CD4-positive, alpha-beta memory T cell (primary cell): ENCODE measurements at regions not wholly inside any gene's neighbourhood (a gene's known extent, or its start where the extent isn't known, plus 50 kb on each side); places are given as distances from the start of the nearest gene placed in this dataset.

Experiments used
- CTCF ChIA-PET: fragments of 350-600 bp; sonication (Branson Sonifier 250); formaldehyde crosslinking; loops from one replicate; lab custom pipeline; 2021; ENCODE audit warnings: inconsistent platforms; ENCODE audit not compliant: partially characterized antibody; lab: Charles Lee
- POLR2A ChIA-PET: fragments of 350-600 bp; sonication (Branson Sonifier 250); formaldehyde crosslinking; loops from one replicate; lab custom pipeline; 2021; ENCODE audit not compliant: partially characterized antibody; lab: Charles Lee
- DNase-seq, 5 donors: peaks; one replicate each; pipeline versions ENCODE4 v3.0.0 to v3.0.0-alpha.2; 2020 to 2022; ENCODE audit warnings: mixed read lengths in 1 of 5
- H3K27ac ChIP-seq: one replicate; pipeline ENCODE4 v1.7.0; 2013; ENCODE audit warnings: low read depth, low read length
- H3K27me3 ChIP-seq: 2 replicates; pipeline ENCODE4 v1.7.0; 2013; ENCODE audit warnings: mild to moderate bottlenecking, low read length, moderate library complexity; ENCODE audit not compliant: insufficient read depth
- H3K36me3 ChIP-seq: 2 replicates; pipeline ENCODE4 v1.7.0; 2013; ENCODE audit warnings: mild to moderate bottlenecking, low read length, moderate library complexity; ENCODE audit not compliant: insufficient read depth
- H3K4me1 ChIP-seq: 2 replicates; pipeline ENCODE4 v1.7.0; 2013; ENCODE audit warnings: mild to moderate bottlenecking, low read length, moderate library complexity; ENCODE audit not compliant: insufficient read depth
- H3K4me3 ChIP-seq, 2 donors: one replicate each; pipeline ENCODE4 v1.7.0; 2013; ENCODE audit warnings: low read length in 2 of 2, mild to moderate bottlenecking in 1 of 2
- H3K9me3 ChIP-seq, 2 donors: one replicate each; pipeline ENCODE4 v1.7.0; 2013; ENCODE audit warnings: low read length in 2 of 2, control low read depth in 1 of 2; ENCODE audit not compliant: control insufficient read depth in 1 of 2
- H3K27ac Mint-ChIP-seq, 7 donors: one replicate each; pipeline ENCODE4 v1.8.0; 2020 to 2021; ENCODE audit warnings: mixed read lengths in 7 of 7, mild to moderate bottlenecking in 6 of 7, inconsistent platforms in 3 of 7, moderate library complexity in 3 of 7
- H3K27me3 Mint-ChIP-seq, 2 donors: one replicate each; pipeline ENCODE4 v1.8.0; 2020 to 2021; ENCODE audit warnings: mixed read lengths in 2 of 2
- H3K36me3 Mint-ChIP-seq, 2 donors: one replicate each; pipeline ENCODE4 v1.8.0; 2020 to 2021; ENCODE audit warnings: mixed read lengths in 2 of 2, inconsistent platforms in 1 of 2, mild to moderate bottlenecking in 1 of 2
- H3K4me1 Mint-ChIP-seq, 4 donors: one replicate each; pipeline ENCODE4 v1.8.0; 2020 to 2021; ENCODE audit warnings: mixed read lengths in 4 of 4, mild to moderate bottlenecking in 1 of 4
- H3K4me3 Mint-ChIP-seq, 8 donors: one replicate each; pipeline ENCODE4 v1.8.0; 2020 to 2021; ENCODE audit warnings: mixed read lengths in 8 of 8, mild to moderate bottlenecking in 7 of 8, moderate library complexity in 6 of 8, inconsistent platforms in 3 of 8
- H3K9me3 Mint-ChIP-seq, 8 donors: one replicate each; pipeline ENCODE4 v1.8.0; 2020 to 2021; ENCODE audit warnings: mixed read lengths in 8 of 8, mild to moderate bottlenecking in 5 of 8, inconsistent platforms in 3 of 8, moderate library complexity in 1 of 8
- intact Hi-C: fragments of 100-400 bp; cut with micrococcal nuclease; formaldehyde crosslinking; loops from one replicate; pipeline ENCODE4 v1.15.1; 2023

DNA sequence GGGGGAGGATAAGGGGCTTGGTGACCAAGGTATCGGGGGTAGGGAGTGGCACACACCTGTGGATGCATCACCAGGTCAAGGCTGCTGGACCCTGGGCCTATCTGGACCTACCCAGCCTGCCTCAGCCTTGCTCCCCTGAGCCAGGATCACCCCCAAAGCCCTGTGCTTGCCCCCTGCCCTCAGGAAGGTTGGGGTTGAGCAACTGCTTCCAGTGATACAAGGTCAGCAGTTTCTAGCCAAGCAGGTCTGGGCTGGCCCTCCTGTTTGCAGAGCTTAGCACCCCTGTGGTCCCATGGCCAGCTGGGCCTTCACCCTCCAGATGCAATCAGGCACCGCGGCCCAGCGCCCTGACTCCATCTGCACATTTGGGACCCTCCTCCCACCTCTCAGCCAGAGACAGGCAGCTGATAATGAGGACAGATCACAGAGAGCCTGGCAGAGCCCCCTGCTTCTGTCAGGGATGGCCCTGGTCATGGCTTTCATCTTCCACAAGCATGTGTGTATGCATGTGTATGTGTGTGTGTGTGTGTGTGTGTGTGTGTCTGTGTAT lies 154.6 kb downstream of the TFCP2L1 start:
- H3K36me3 Mint-ChIP-seq, result no peaks in the 10 kb centered on the region
- DNase-seq, result no peak
- H3K4me1 Mint-ChIP-seq, result no peaks in the 10 kb centered on the region
- H3K9me3 Mint-ChIP-seq, result no peaks in the 10 kb centered on the region
- ChIA-PET CTCF (no interaction called here), POLR2A (no interaction called here)
- Histone ChIP-seq H3K27ac (no peak overlapping the region), H3K36me3 (no peaks in the 10 kb centered on the region), H3K4me1 (no peaks in the 10 kb centered on the region), H3K27me3 (no peaks in the 10 kb centered on the region), H3K4me3 (no peak overlapping the region), H3K9me3 (no peaks in the 10 kb centered on the region)
- intact Hi-C loops, result no loop called here
- H3K27ac Mint-ChIP-seq, result no peak overlapping the region
- H3K4me3 Mint-ChIP-seq, result no peak overlapping the region
- peaks cover 1 to 3% of the 10 kb centered on the region in 2 donors for H3K27me3 Mint-ChIP-seq

DNA sequence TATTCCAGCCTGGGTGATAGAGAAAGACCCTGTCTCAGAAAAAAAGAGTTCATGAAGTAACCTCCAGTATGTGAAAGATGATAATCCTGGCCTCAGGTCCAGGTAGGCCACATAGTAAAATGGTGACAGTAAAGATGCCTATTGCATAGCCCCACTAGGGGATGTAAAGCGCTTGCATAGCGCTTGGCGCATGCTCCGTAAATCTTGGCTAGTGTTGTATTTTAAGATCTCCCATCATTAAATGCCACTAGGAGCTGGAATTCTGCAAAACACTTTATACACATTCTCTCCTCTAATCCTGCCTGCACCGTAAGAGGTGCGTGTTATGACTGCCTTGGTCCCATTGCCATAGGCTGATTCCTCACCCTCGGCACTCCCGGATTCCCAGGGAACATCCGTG lies 153.6 kb downstream of the TFCP2L1 start:
- H3K4me1 ChIP-seq, result no peaks in the 10 kb centered on the region
- no peaks in the 10 kb centered on the region for H3K9me3 Mint-ChIP-seq
- POLR2A ChIA-PET, result no interaction called here
- no peak overlapping the region for H3K4me3 ChIP-seq
- no peaks in the 10 kb centered on the region for H3K4me1 Mint-ChIP-seq
- intact Hi-C loops, result no loop called here
- H3K27me3 ChIP-seq, result no peaks in the 10 kb centered on the region
- CTCF ChIA-PET, result no interaction called here
- no peak for DNase-seq
- H3K27ac Mint-ChIP-seq, result no peak overlapping the region
- H3K27me3 Mint-ChIP-seq, result peaks cover 1 to 3% of the 10 kb centered on the region in 2 donors
- no peaks in the 10 kb centered on the region for H3K36me3 Mint-ChIP-seq
- no peaks in the 10 kb centered on the region for H3K36me3 ChIP-seq
- H3K4me3 Mint-ChIP-seq, result no peak overlapping the region
- H3K27ac ChIP-seq, result no peak overlapping the region
- H3K9me3 ChIP-seq, result no peaks in the 10 kb centered on the region

DNA sequence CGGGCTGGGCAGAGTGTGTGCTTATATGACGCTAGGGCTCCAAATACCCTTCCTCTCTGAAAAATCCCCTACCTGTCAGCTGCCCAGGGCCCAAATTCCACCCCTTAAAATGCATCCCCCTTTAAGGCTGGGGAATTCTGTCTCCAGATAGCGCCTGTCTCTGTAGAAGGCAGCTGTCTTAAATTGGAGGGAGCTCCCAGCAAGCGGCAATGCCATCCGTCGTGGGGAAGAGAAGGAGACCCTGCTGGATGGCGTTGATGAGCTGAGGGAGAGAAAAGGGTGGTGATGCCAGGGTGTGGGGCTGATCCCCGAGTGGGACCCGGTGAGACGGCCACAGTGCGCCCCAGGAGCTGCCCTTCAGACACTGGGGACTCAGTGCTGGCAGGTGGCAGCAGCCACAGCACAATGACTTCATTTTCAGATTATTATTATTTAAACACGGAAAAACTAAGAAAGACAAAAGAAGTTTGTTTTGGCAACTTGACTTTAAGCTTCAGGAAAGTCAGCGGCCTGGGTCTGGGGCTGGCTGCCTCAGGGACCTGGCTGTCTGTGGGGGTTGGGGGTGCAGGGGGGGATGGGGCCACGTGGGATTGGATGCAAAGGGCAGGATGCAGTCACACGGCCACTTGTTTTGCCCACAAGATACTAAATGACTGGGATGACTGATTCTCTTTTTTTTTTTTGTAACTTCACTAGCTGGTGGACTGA lies 152.8 kb downstream of the TFCP2L1 start:
- H3K9me3 ChIP-seq, result no peaks in the 10 kb centered on the region
- Mint-ChIP-seq H3K36me3 (no peaks in the 10 kb centered on the region), H3K27me3 (peaks cover 1 to 3% of the 10 kb centered on the region in 2 donors), H3K4me3 (no peak overlapping the region), H3K9me3 (no peaks in the 10 kb centered on the region), H3K27ac (no peak overlapping the region), H3K4me1 (no peaks in the 10 kb centered on the region)
- intact Hi-C loops, result no loop called here
- no peaks in the 10 kb centered on the region for H3K27me3 ChIP-seq
- no peak overlapping the region for H3K4me3 ChIP-seq
- ChIA-PET CTCF (no interaction called here), POLR2A (no interaction called here)
- no peak for DNase-seq
- no peaks in the 10 kb centered on the region for H3K4me1 ChIP-seq
- no peak overlapping the region for H3K27ac ChIP-seq
- no peaks in the 10 kb centered on the region for H3K36me3 ChIP-seq

DNA sequence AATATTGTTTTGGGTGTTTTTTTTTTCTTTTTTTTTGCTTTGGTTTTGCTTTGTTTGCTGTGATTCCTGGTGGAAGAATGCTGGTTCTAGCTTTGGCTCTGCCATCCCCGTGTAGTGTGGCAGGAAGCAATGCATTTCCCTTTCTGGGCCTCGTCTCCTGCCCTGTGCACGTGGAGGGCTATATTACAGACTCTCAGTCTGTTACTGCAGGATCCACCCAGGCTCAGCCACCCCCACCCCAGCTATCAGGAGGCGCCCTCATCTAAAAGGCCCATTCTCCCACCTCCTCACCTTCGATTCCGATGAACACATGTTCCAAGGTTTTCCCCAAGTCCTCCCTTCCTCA lies 152.3 kb downstream of the TFCP2L1 start:
- Histone ChIP-seq H3K4me1 (no peaks in the 10 kb centered on the region), H3K27me3 (no peaks in the 10 kb centered on the region), H3K4me3 (no peak overlapping the region), H3K9me3 (no peaks in the 10 kb centered on the region), H3K27ac (no peak overlapping the region), H3K36me3 (no peaks in the 10 kb centered on the region)
- intact Hi-C loops, result no loop called here
- no peaks in the 10 kb centered on the region for H3K36me3 Mint-ChIP-seq
- ChIA-PET POLR2A (no interaction called here), CTCF (no interaction called here)
- H3K4me3 Mint-ChIP-seq, result no peak overlapping the region
- no peak for DNase-seq
- H3K27me3 Mint-ChIP-seq, result peaks cover 1 to 3% of the 10 kb centered on the region in 2 donors
- H3K27ac Mint-ChIP-seq, result no peak overlapping the region
- no peaks in the 10 kb centered on the region for H3K4me1 Mint-ChIP-seq
- H3K9me3 Mint-ChIP-seq, result no peaks in the 10 kb centered on the region

DNA sequence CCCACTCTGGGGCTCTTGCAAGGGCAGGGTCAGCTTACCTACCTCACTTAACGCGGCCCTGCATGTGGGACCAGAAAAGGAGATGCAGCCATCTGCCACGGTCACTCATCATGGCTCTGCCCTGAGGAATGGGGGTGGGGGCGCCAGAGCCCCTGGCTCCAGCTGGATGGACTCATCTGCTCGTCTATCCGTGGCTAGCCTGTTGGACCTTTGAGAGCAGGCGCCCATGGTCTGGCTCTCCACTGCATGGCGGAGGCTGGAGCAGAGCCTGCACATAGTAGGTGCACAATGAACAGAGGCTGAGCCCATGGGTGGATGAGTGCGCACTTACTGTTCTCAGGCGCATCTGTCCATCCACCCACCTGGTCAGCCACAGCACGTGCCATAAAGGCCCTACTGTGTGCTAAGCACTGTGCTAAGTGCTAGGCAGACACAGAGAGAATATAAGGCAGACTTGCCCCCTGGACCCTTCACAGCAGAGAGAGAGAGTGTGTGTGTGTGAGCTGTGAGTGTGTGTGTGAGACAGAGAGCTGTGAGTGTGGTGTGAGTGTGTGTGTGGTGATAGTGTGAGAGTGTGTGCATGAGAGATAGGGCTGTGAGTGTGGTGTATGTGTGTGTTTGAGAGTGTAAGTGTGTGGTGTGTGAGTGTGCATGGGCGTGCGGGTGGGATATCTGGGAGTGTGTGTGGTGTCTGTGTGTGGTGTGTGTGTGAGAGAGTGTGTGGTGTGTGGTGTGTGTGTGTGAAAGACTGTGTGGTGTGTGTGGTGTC lies 151.3 kb downstream of the TFCP2L1 start:
- H3K4me3 Mint-ChIP-seq, result no peak overlapping the region
- H3K36me3 Mint-ChIP-seq, result no peaks in the 10 kb centered on the region
- H3K9me3 Mint-ChIP-seq, result no peaks in the 10 kb centered on the region
- Histone ChIP-seq H3K9me3 (no peaks in the 10 kb centered on the region), H3K4me3 (no peak overlapping the region), H3K27ac (no peak overlapping the region), H3K36me3 (no peaks in the 10 kb centered on the region), H3K4me1 (no peaks in the 10 kb centered on the region), H3K27me3 (no peaks in the 10 kb centered on the region)
- H3K27ac Mint-ChIP-seq, result peak overlapping the region in 1 of 7 donors; percentile 48
- CTCF ChIA-PET, result no interaction called here
- POLR2A ChIA-PET, result no interaction called here
- no peak for DNase-seq
- peaks cover 1 to 7% of the 10 kb centered on the region in 2 donors for H3K27me3 Mint-ChIP-seq
- intact Hi-C loops, result no loop called here
- no peaks in the 10 kb centered on the region for H3K4me1 Mint-ChIP-seq

- ChIA-PET POLR2A (no interaction called here), CTCF (no interaction called here)
These were observed 150.3 kb downstream of the TFCP2L1 start for GRCh38 chr2:121134728-121135127.

GRCh38 chr2:121135168-121135853 lies 149.7 kb downstream of the TFCP2L1 start:
- Histone ChIP-seq H3K9me3 (no peaks in the 10 kb centered on the region), H3K36me3 (no peaks in the 10 kb centered on the region), H3K27me3 (no peaks in the 10 kb centered on the region), H3K4me3 (no peak overlapping the region), H3K4me1 (no peaks in the 10 kb centered on the region), H3K27ac (no peak overlapping the region)
- intact Hi-C loops, result no loop called here
- Mint-ChIP-seq H3K27ac (no peak overlapping the region), H3K4me3 (no peak overlapping the region), H3K4me1 (no peaks in the 10 kb centered on the region), H3K9me3 (peaks cover 0 to 8% (median 0%) of the 10 kb centered on the region in 8 donors), H3K36me3 (no peaks in the 10 kb centered on the region), H3K27me3 (peaks cover 1 to 9% of the 10 kb centered on the region in 2 donors)
- CTCF ChIA-PET, result no interaction called here
- POLR2A ChIA-PET, result no interaction called here
- no peak for DNase-seq

More at GRCh38 chr2:121134728-121135127, 150.3 kb downstream of the TFCP2L1 start:
- Histone ChIP-seq H3K9me3 (no peaks in the 10 kb centered on the region), H3K4me1 (no peaks in the 10 kb centered on the region), H3K27ac (no peak overlapping the region), H3K36me3 (no peaks in the 10 kb centered on the region), H3K27me3 (no peaks in the 10 kb centered on the region), H3K4me3 (no peak overlapping the region)
- Mint-ChIP-seq H3K27me3 (peaks cover 1 to 9% of the 10 kb centered on the region in 2 donors), H3K9me3 (peaks cover 0 to 8% (median 0%) of the 10 kb centered on the region in 8 donors), H3K4me3 (no peak overlapping the region), H3K36me3 (no peaks in the 10 kb centered on the region), H3K27ac (no peak overlapping the region), H3K4me1 (no peaks in the 10 kb centered on the region)
- intact Hi-C loops, result no loop called here
- no peak for DNase-seq
